Endothelial cell (in vitro differentiated cells): ENCODE measurements at regions not wholly inside any gene's neighbourhood (a gene's known extent, or its start where the extent isn't known, plus 50 kb on each side); places are given as distances from the start of the nearest gene placed in this dataset.

Experiments
- DNase-seq: peaks from one replicate; pipeline ENCODE4 v3.0.0; 2021; ENCODE audit warnings: low spot score
- H3K27ac Mint-ChIP-seq: one replicate; pipeline ENCODE4 v1.8.0; 2021; ENCODE audit warnings: mixed read lengths, inconsistent platforms; ENCODE audit not compliant: unreplicated experiment
- H3K27me3 Mint-ChIP-seq: one replicate; pipeline ENCODE4 v1.8.0; 2021; ENCODE audit warnings: mild to moderate bottlenecking, moderate library complexity, mixed read lengths, inconsistent platforms; ENCODE audit not compliant: unreplicated experiment
- H3K36me3 Mint-ChIP-seq: one replicate; pipeline ENCODE4 v1.8.0; 2021; ENCODE audit warnings: mild to moderate bottlenecking, low read depth, mixed read lengths, inconsistent platforms; ENCODE audit not compliant: unreplicated experiment
- H3K4me1 Mint-ChIP-seq: one replicate; pipeline ENCODE4 v1.8.0; 2021; ENCODE audit warnings: mild to moderate bottlenecking, mixed read lengths, inconsistent platforms; ENCODE audit not compliant: unreplicated experiment
- H3K4me3 Mint-ChIP-seq: one replicate; pipeline ENCODE4 v1.8.0; 2021; ENCODE audit warnings: mild to moderate bottlenecking, mixed read lengths, inconsistent platforms; ENCODE audit not compliant: unreplicated experiment
- H3K9me3 Mint-ChIP-seq: one replicate; pipeline ENCODE4 v1.8.0; 2021; ENCODE audit warnings: mixed read lengths, inconsistent platforms; ENCODE audit not compliant: unreplicated experiment
- TF ChIP-seq, protein P1 (sequence below): fragments of 200-600 bp; sonication (generic); IDR thresholded peaks from one replicate; pipeline ENCODE4 v1.5.0; 2021; ENCODE audit warnings: antibody characterized with exemption; ENCODE audit not compliant: unreplicated experiment

DNA sequence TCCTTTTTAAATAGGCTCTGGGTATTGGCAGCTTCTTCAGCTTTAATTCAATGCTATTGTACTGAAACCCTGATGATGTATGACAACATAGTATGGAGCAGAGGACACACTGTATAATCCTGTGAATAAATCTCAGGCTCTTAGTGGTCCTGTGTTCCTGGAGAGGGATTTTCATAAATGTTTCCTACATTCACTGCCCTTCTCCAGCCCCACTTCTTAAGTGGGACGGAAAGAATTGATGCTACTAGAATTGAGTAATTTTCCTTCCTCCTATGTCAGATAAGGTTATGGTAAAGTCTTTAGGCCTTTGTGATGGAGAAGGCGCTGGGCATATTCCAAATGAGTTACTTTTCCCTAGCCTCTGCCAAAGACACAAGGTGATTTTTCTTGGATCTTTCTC is 779.4 kb downstream of the TNS3 start:
- no peak overlapping the region for H3K27ac Mint-ChIP-seq
- TF ChIP-seq, protein P1, sequence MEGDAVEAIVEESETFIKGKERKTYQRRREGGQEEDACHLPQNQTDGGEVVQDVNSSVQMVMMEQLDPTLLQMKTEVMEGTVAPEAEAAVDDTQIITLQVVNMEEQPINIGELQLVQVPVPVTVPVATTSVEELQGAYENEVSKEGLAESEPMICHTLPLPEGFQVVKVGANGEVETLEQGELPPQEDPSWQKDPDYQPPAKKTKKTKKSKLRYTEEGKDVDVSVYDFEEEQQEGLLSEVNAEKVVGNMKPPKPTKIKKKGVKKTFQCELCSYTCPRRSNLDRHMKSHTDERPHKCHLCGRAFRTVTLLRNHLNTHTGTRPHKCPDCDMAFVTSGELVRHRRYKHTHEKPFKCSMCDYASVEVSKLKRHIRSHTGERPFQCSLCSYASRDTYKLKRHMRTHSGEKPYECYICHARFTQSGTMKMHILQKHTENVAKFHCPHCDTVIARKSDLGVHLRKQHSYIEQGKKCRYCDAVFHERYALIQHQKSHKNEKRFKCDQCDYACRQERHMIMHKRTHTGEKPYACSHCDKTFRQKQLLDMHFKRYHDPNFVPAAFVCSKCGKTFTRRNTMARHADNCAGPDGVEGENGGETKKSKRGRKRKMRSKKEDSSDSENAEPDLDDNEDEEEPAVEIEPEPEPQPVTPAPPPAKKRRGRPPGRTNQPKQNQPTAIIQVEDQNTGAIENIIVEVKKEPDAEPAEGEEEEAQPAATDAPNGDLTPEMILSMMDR, result no peak
- no peak for DNase-seq
- no peak overlapping the region for H3K4me3 Mint-ChIP-seq
- H3K27me3 Mint-ChIP-seq, result no peaks in the 10 kb centered on the region
- H3K4me1 Mint-ChIP-seq, result peaks cover 9% of the 10 kb centered on the region
- H3K36me3 Mint-ChIP-seq, result no peaks in the 10 kb centered on the region
- no peaks in the 10 kb centered on the region for H3K9me3 Mint-ChIP-seq

GRCh38 chr7:46791188-46791587 is 790.7 kb downstream of the TNS3 start:
- Mint-ChIP-seq H3K36me3 (no peaks in the 10 kb centered on the region), H3K4me1 (no peaks in the 10 kb centered on the region), H3K27me3 (no peaks in the 10 kb centered on the region), H3K9me3 (no peaks in the 10 kb centered on the region), H3K4me3 (no peak overlapping the region), H3K27ac (no peak overlapping the region)
- TF ChIP-seq, protein P1, result no peak
- DNase-seq, result no peak

DNA sequence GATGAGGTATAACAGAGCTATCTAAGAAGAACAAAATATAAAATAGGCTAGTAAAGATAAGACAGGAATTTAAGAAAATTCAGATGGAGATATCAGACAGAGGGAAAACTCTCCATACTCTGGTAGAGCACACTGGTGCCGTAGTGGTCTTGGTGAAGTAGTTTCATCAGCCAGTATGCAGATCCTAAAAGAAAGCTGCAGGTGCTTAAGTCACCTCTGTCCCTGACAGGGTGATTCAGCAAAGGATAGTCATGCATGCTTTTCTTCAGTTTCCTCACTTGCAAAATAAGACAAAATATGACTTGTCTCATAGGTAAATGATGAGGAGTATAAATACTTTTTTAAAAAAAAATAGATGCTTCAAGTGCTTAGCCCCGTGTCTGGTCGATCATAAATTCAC is 794.9 kb downstream of the TNS3 start:
- Mint-ChIP-seq H3K27ac (no peak overlapping the region), H3K9me3 (no peaks in the 10 kb centered on the region), H3K36me3 (no peaks in the 10 kb centered on the region), H3K4me3 (no peak overlapping the region), H3K27me3 (no peaks in the 10 kb centered on the region), H3K4me1 (no peaks in the 10 kb centered on the region)
- TF ChIP-seq, protein P1, result no peak
- no peak for DNase-seq

- Mint-ChIP-seq H3K9me3 (no peaks in the 10 kb centered on the region), H3K27me3 (no peaks in the 10 kb centered on the region), H3K4me3 (no peak overlapping the region), H3K27ac (no peak overlapping the region), H3K4me1 (no peaks in the 10 kb centered on the region), H3K36me3 (no peaks in the 10 kb centered on the region)
- DNase-seq, result no peak
- TF ChIP-seq, protein P1, result no peak
Measured at GRCh38 chr7:46786221-46786954, 795.5 kb downstream of the TNS3 start.

DNA sequence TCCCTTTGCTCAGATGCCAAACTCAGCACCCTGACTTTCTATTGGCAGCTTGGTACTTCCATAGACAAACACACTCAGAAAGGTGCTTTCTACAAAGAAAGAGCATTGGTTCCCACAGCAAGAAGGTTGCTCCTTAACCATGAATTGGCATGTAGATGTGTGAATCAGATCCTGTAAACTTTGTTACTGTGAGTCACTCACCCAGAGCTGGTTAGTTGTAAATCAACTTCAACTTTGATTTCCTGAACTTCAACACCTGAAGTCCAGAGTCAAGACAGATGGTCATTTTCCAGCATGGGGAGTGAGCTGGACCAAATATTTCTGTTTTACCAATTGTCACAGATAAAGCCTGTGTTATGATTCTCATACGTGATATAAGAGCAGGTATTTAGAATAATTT is 797.2 kb downstream of the TNS3 start:
- Mint-ChIP-seq H3K27ac (no peak overlapping the region), H3K27me3 (peaks cover 2% of the 10 kb centered on the region), H3K9me3 (no peaks in the 10 kb centered on the region), H3K4me1 (no peaks in the 10 kb centered on the region), H3K4me3 (no peak overlapping the region), H3K36me3 (no peaks in the 10 kb centered on the region)
- TF ChIP-seq, protein P1, result no peak
- DNase-seq, result no peak
